ENCODE measurements at regions not wholly inside any gene's neighbourhood (a gene's known extent, or its start where the extent isn't known, plus 50 kb on each side); places are given as distances from the start of the nearest gene placed in this dataset.
"Not testable (repeated sequence)": the region's sequence is repeated elsewhere in the genome, so short reads cannot be mapped to it uniquely, and the experiment has no call there.

DNA sequence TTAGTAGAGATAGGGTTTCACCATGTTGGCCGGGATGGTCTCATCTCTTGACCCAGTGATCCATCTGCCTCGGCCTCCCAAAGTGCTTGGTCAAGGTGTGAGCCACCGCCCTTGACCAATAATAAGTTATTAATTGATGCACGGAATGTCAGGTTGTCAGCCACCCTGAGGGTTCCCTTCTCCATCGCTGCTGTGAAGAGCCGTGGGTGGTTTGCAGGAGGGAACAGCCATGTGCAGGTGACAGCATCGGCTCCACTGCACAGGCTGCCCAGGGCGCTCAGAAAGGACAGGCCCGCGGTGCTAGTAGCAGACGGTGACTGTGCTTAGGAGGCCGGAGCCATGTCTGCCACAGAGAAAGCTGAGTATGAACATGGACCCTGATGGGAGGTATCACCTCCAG is 814.0 kb downstream of the BRD1 start:
- peak; percentile 41 for DNase-seq

GRCh38 chr22:49012712-49013395 is 814.8 kb downstream of the BRD1 start:
- no peak for DNase-seq

- peak; percentile 53 for DNase-seq
Observed at GRCh38 chr22:49011769-49012648, 815.7 kb downstream of the BRD1 start.

DNA sequence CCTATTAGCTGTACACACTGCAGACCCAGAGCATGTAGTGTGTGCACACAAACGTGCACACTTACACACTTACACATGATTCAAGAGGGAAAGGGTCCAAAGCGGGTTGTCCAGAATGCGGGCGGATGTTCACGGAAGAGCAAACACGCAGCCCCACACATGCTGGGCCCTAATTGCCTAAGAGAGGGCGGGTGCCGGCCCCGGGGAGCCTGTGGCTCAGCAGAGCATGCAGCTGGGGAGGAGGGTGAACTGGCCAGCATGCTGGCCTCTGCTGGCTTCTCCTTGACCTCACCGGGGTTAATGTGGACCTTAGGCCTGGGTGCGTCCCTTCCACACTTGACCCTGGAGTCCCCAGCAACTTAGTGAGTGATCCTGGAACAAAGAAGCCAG is 816.3 kb downstream of the BRD1 start:
- DNase-seq: peak; percentile 50

DNA sequence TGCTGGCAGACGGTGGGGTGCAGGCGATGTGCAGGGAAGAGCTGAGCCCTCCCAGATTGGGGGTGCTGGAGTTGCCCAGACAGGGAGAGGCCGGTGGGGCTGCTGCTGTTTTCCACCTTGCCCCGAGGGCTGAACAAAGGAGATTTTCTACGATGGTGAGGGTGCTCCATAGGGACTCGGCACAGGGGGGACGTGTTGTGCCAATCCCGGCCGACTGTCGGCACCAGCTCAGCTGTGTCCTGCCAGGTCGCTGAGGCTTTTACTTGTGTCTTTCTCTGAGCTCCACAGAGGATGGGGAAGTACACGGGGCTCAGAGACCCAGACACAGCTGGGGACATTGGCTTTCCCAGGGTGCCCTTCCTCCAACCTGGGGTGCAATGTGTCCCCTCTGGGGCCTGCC is 816.8 kb downstream of the BRD1 start:
- DNase-seq: peak; percentile 49

GRCh38 chr22:49010070-49010863 is 817.4 kb downstream of the BRD1 start:
- peak; percentile 50 for DNase-seq

DNA sequence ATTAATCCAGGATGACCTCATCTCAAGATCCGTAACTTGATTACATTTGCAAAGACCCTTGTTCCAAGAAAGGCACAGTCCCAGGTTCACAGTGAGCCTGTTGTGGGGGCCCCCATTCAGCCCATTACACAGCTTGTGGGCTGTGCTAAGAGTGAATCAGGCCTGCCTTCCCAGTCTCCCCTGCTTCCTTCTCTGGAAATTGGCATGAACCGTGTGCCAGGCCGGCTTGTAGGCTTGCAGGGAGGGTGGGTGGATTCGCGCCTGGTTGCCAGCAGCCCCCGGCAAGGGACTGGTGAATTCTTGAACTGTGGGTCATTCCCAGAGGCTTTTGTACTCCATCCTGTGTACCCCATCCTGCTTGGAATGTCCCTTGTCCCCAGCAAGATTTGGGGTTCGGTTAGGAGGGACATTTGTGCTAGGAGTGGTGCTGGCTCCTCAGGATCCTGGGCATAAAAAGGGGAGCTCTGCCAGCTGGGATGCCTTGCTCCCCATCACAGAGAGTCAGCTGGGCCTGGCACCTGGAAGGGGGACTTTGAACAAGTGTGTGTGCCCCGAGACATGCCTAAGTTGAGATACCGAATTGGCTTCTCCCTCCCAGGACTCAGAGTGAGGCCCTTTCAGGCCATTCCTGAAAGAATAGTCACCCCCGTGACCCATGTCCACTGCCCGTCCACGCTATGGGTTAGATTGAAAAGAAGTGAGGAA is 818.2 kb downstream of the BRD1 start:
- DNase-seq: peak; percentile 57

DNA sequence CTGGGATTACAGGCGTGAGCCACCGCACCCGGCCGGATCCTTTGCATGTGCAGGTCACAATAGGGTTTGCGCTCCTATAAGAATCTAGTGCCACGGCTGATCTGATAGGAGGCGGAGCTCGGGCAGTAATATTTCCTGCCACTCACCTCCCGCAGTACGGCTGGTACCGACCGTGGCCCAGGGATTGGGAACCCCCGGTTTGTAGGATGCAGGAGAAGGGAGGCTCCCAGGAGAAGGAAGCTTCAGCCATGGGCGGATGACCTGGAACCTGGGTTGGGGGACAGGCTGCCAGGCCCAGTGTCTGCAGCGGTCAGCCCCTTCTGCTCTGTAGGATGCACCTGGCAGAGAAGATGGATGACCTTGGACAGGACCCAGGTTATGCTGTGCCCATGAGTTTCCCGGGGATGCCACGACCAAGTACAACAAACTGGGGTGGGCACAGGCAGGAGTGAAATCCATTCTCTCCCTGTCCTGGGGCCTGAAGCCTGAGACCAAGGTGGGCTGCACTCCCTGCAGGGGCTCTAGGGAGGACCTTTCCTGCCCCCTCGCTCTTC is 818.9 kb downstream of the BRD1 start:
- DNase-seq: peak; percentile 45

DNA sequence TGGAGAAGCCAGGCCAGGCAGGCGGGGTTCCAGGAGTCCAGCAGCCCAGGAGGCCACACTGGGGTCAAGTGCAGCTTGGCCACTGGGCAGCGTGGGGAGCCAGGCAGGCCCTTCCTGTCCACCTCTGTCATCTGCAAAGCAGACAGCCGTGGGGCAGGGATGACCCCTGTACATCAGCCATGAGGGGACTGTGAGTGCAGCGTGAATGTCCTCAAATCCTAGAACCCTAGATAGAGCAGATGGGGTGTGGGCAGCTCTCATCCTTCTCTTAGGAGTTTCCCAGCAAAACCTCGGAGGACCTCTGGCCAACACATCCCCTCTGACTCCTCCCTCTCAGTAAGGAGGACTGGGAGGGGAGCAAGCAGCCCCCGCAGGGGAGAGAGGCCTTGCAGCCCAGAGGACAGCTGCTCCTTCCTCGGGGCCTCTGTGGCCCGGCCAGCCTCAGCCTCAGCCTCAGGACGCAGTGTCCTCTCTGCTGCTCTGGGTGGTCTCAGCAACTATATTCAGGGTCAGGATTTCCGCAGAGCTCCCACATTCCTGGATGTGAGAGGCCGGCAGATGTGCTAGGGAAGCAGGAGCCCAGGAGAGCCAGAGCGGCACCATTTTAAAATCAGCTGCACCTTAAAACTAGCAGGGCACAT is 820.5 kb downstream of the BRD1 start:
- peak; percentile 58 for DNase-seq

DNA sequence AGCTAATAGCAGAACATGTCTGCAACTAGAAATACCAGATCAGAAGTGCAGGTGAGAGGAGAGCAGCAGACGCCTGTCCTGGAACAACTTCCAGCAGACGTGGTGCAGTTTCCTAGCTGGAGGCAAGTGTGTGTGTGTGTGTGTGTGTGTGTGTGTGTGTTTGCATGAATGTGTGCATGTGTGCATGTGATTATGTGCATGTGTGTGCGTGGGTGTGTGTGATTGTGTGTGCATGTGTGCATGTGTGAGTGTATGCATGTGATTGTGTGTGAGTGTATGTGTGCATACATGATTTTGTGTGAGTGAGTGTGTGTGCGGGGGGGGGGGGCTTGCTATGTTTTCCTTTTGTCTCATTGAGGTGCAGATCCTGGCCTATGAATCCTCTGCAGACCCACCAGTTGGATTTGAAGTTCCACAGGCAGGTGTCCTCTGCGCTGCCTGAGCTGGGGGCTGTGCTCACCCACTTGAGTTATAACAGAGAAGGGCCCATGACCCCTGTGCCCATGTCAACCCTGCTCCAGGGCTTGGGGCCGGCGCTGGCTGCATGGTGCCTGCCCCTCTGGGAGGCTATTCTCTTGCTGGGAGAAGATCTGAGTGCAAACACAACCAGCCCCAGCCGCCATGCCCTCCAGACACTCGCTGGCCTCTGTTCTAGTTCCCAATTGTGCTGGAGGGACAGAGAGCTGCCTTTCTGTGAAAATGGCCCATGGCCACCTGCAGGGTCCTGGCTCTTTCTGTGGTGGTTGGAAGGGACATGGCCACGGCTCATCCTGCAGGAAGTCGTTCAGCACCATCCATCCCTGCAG is 821.3 kb downstream of the BRD1 start:
- no peak for DNase-seq

- DNase-seq: no peak
Observed at GRCh38 chr22:49005557-49005956, 822.1 kb downstream of the BRD1 start.

- no peak for DNase-seq
Observed at GRCh38 chr22:49004484-49005399, 822.9 kb downstream of the BRD1 start.

DNA sequence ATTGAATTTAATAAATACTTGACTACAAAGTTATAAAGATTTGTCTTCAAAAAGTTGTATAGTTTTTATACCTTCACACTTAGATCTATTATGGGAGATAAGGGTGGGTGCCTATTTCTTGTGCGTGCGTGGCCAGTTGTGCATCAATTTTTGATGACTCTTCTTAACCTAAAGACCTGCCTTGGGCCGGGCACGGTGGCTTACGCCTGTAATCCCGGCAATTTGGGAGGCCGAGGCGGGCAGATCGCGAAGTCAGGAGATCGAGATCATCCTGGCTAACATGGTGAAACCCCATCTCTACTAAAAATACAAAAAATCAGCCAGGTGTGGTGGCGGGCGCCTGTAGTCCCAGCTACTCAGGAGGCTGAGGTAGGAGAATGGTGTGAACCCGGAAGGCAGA is 830.1 kb downstream of the BRD1 start:
- not testable (repeated sequence) for DNase-seq

DNA sequence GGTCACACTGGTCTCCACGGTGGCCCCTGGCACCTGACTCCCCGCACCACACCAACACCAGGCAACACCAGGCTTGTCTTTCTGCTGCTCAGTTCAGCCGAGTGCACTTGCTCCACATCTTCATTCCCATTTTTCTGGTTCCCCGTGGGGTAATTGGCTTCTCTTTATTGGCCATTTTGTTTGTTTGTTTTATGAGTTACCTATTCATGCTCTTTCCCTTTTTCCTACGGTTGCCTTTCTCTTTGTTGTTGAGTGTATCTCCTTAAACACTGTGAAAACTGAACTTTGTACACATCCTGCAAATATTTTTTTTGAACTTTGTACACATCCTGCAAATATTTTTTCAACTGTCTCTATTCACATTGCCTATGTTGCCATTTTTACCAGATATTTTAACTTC is 834.0 kb downstream of the BRD1 start:
- DNase-seq: no peak

GRCh38 chr22:48984639-48985038 is 843.0 kb downstream of the BRD1 start:
- DNase-seq: no peak

DNA sequence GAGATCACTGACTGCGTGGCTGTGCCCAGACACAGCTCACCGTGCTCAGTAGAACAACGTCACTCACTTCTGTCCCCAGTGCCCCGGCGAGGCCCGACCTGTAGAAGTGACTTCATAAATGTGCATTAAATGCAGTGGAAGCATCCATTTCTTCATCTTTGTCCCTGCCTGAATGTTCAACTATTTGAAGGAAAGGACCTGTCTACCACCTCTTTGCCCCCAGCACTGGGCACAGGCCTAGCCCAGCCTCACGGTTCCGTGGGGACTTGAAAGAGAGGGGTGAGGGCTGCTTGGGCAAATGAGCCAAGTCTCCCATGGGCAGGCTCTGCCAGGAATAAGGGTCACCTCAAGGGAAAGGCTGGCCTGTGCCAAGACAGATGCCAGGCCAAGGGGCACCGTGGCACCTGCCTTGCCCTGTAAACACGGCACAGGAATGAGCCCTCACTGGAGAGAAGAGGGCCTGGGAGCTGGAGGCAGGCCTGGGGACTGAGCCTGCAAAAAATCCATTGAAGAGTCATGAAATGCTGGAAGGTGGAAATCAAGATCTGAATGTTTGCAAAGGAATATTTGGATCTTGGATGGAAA is 845.3 kb downstream of the BRD1 start:
- no peak for DNase-seq

- DNase-seq: no peak
Observed at GRCh38 chr22:48981371-48982061, 846.2 kb downstream of the BRD1 start.

DNA sequence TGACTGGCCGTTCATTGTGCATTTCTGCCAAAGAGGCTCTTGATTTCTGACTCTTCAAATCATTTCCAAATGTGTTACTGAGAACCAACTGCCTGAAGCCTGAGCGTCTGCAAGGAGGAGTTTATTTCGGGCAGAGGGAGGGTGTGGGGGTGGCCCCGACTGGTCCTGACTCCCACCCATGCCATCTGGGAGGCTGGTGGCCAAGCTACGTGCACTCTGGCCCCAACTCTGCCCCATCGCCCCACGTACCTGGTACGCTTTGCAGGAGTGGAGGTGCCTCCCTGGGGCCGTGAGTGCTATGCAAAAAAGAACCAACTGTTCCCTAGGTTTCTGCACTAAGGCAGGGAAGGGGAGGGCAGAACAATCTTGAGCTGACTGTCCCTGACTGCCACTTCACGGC is 846.8 kb downstream of the BRD1 start:
- no peak for DNase-seq

- no peak for DNase-seq
Observed at GRCh38 chr22:48980409-48980808, 847.3 kb downstream of the BRD1 start.
